GM18868 (cell line): ENCODE measurements at regions not wholly inside any gene's neighbourhood (a gene's known extent, or its start where the extent isn't known, plus 50 kb on each side); places are given as distances from the start of the nearest gene placed in this dataset.

Experiments used
- ATAC-seq: cut with Tn5 transposase; IDR thresholded peaks from one replicate; pipeline ENCODE4 v1.9.1; 2021; ENCODE audit warnings: mild to moderate bottlenecking, moderate library complexity; ENCODE audit not compliant: unreplicated experiment

DNA sequence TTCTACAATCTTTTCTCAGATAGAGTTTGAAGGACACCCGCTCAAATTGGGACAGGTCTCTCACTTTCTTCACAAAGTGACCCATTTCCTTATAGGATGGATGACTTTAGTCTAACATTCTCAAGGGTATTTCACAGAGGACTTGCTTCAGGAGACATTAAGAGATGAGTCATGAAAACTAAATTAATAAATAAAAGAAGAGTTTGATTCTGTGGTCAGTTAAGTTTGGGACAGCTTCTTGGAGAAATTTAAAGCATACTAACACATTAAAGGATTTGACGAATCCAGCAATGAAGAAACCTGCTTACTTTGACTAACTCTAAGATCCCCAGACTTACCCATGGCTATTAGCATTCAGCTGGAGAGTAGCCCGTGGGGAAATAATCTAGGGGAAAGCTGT, 95.6 kb upstream of the RAB3GAP2 start:
- ATAC-seq: no peak

DNA sequence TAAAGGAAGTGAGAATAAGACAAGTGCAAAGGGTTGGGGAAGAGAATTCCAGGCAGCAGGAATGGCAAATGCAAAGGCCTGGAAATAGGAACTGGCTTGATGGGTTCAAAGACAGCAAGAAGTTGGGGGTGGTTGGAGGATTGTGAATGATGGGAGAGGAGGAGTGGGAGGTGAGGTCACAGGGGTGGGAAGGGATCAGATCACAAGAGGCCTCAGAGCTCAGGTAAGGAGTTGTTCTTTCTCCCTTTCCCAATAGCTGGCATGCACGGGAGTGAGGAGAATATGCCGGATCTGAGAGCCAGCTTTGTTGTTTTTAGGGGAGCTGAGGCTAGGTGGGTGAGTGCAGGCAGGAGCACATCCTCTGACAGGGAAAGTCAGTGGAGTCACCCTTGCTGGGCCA, 94.0 kb upstream of the RAB3GAP2 start:
- ATAC-seq: no peak

DNA sequence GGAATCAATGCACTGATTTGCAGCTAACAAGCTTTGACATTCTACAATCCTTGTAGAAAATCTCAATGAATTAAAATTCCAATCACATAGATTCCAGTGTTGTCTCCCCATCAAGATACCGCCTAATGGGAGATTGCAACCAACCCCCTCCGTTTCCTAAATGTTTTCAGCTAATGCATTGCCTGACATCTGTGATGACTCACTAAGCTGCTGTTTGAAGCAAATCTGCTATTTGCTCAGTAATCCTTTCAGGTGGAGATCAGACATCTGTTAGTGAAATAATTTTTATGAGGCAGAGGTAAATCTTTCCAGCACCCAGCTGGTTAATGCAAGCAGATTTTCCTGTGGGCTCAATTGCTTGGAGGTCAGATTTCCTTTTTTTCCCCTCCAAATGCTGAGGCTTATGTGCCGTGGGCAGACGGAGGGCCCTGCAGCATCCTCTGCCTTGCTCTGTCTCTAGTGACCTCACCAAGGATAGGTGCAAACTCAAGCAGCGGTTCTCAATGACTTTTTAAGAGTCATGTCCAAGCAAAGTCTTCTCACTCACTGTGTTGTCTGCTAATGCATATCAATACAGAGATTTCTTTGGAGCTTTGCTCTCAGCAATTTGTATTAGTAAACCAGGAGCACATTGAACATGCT, 91.1 kb upstream of the RAB3GAP2 start:
- ATAC-seq: no peak

DNA sequence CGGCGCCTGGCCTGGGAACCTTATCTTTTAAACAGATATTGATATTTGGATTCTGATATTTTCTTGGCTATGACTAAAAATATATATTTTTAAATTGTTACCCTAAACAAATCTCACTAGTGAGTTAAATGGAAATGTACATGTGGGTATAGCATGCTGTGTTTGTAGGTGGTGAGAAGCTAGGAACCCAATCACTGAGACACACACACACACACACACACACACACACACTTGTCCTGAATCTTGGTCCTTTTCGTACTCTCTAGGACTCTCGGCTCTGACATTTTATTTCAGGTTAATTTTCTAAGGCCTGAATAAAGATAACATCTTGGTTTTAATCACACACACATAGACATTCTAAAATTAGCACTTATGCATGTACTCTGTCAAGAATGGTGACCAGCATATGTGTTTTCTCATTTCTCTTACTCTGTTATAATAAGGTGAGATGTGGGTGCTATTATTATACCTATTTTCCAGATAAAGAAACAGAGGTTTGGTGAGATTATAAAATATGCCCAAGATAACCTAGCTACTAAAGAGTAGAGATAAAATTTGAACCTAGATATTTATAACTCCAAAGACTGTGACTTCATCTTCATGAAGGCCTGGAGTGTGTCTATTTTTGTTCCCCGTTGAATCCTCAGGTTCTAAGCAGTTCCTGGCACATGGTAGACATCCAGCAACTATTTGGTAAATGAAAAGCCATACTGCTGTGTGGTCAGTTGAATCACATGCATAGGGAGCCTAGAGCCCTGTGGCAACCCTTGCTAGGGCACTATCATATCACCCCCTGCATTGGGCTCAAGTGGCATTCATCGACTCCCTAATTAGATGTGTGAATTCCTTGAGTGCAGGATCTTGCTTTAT, 85.0 kb upstream of the RAB3GAP2 start:
- no peak for ATAC-seq

DNA sequence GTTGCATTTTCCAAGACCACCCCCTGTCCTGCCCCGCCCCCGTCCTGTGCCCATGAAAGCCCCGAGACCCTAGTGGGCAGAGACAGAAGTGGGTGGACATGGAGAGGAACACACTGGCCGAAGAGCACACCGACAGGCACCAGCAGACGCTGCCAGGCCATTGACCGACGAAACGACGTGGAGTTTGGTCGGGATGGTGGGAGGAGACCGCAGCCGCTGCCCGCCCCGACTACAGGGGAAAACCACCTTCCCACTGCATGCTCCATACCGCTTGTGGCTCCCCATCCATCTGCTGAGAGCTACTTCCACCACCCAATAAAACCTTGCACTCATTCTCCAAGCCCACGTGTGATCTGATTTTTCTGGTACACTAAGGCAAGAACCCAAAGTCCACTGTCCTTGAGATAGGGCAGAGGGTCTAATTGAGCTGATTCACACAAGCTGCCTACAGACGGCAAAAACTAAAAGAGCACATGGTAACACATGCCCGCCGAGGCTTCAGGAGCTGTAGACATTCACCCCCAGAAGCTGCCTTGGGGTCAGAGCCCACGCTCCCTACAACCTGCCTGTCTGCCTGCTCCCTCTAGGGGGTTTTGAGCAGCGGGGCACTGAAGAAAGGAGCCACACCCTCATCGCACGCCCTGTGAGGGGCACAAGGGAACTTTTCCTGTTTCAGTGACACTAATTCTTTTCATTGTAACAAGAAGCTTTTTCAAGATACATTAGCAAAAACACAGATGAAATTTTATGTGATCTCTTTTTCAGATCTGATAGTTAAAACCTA, 81.2 kb upstream of the RAB3GAP2 start:
- ATAC-seq: no peak

DNA sequence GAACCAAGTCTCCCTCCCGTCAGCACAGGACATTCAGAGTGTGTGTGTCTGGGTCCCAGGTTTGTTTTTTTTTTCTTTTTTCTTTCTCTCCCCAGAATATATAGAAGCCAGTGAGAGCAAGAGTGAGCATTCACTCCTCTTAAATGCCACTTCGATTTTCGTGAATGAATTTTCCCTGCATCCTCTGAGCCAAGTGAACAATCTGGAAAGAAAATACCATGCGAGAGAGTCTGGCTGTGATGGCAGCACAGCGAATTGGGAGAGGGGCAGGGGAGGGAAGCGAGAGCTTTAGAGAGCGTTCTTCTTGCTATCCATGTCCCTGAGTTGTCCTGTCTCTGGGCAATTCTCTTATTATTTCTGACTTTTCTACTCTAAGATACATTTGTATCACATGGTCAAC, 76.0 kb upstream of the RAB3GAP2 start:
- ATAC-seq: no peak

DNA sequence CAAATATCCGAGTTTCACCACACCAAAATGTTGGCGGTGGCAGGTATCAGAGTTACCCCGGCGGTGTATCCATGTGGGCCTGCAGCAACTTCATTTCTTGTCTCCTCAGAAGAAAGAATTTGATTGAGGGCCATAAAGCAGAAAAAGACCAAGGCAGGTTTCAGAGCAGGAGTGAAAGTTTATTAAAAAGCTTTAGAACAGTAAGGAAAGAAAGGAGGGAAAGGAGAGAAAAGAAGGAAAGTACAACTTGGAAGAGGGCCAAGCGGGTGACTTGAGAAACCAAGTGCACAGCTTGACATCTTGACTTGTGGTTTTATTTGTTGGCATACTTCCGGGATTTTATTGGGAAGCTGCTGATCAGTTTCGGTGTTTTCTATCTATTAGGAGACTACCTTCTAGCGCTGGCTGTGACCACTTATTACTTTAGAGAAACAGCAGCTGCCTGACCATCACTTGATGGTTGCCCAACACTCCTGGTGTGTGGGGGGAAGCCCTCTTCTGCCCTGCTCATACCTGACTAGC, 75.5 kb upstream of the RAB3GAP2 start:
- ATAC-seq: no peak

DNA sequence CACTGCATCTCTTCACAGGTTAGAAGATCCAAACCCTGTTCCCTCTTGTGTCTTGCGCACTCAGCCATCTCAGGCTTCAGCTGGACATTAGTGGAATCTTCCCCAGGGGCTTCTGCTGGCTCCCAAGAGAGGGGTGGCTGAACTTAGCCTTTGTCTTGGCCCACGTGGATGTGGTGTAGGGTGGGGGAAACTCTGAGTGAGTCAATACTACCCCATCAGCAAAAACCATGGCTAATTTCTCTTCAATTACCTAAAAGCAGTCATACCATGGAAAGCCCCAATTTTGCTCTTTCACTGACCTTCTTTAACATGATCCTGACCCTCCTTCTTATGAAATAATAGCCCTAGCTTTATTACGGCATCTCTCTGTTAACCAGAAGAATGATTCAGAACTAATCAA, 72.5 kb upstream of the RAB3GAP2 start:
- ATAC-seq: peak; percentile 78

DNA sequence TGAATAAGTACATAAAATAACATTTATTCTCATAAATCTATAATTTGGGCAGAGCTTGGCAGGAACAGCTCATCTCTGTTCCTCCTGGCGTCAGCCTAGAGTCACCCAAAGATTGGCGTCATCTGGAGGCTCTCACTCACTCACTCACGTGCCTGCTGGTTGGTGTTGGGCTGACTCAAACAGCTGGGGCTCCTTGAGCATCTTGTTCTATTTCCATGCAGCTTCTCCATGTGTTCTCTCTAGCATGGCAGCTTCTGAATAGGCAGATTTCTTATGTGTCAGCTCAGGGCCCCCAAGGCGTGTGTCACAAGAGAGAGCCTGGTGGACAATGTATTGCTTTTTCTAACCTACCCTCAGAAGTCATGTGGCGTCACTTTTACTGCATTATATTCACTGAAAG, 70.6 kb upstream of the RAB3GAP2 start:
- ATAC-seq: no peak

DNA sequence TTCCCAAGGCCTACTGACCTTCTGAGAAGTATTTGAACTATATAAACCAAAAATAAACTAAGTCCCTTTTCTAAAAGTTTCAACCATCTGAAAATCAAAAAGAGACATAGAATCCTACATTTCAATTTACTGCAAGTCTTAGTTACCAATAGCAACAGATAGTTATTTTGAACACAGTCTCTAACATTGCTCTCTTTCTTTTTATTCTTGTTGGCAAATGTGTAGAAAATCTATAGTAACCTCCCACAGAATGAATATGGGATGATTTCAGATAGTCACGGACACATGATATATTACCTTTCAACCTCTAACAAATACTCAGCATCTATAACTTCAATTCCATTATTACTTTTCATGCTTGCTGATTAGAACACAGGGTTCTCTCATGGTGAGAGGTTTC, 68.9 kb upstream of the RAB3GAP2 start:
- ATAC-seq: no peak

DNA sequence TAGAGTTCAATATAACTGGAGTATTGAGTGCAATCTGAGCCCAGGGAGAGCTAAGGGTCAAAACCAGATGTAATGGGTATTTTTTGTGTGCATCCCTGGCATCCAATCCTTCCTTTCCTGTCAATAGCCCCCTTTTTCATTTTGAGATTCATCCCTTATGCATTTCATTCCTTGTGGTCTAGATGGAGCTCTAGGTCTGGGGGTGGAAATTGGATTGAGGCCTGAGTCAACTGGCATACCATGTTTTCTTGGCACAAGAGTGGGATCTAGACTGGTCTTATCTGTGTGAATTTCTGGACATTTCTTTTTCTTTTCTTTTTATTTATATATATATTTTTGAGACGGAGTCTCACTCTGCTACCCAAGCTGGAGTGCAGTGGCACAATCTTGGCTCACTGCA, 67.3 kb upstream of the RAB3GAP2 start:
- ATAC-seq: no peak

DNA sequence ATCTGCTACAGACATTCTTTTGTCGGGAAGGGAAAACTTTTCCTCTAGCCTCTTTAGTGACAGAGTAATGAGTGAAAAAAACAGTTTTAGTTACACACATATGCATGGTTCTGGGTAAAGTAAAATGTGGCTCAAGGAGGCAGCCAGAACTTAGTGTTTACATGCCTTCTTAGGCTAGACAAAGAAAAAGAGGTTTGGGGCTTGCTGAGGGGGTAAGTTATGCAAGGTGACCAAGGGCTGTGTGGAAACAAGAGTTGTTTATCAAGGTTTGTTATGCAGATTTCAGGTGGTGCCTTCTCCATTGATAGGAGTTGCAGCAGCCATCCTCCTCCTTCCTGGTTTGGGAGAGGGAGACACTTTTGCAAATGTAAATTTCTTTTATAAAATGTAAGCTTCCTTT, 66.5 kb upstream of the RAB3GAP2 start:
- ATAC-seq: no peak

DNA sequence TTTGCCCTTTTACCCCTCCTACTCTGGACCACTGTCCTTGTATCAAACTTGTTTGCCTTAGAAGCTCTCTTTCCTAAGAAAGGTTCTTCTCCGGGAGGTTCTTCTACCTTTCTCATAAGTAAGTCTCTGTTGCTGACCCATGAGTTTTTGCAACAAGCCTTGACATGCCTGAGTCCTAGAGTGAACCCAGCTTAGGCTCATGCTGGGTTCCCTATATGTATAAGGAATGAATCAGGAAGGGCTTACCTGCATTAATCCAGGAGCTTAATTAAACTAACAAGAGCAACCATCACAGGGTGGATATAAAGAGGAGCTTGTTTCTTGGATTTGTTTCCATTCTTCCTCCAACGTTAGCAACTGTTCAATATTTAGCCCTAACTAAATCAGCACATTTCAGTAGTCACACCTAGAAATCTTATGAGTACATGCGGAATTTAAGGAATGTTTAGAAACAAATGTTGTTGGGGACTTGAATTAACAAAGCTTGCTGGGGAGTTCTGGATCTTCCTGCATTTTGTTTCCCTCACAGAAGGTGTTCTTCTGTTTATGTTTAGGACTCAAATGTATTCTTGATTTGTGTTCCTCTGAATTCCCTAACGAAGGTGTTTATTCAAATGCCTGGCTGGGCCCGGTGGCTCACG, 64.3 kb upstream of the RAB3GAP2 start:
- ATAC-seq: no peak

DNA sequence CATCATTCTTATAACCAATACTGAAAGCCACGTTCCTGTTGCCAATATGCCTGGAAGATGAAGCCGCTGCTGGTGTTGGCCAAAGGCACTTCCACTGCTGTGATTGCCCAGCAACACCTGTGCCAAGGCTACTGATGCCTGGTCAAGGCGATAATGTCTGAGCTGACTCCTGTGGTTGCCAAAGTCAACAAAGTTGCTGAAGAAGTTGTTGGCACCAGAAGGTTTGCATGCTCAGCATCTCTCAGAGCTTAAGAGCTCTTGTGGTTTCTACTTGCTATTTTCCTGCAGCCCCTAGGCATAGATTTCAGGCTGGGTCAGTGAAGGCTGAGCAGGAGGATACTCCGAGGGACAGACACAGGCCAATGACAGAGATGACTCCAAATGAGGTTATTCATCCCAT, 63.4 kb upstream of the RAB3GAP2 start:
- ATAC-seq: no peak

DNA sequence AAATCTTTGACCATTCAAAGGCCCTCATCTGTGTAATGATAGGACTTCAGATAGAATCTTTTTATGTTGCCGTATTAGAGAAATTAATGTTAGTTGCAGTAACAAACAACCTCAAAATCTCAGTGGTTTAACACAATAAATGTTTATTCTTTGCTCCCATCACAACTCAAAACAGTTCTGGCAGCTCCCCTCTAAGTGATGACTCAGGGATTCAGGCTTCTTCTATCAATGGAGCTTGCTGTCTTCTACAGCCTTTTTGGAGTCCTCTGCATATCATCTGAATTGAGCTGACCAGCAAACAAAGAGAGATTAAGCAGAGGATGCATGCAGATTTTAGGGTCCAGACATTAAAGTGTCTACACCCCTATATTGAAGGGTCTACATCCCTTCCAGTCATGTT, 59.1 kb upstream of the RAB3GAP2 start:
- ATAC-seq: no peak

DNA sequence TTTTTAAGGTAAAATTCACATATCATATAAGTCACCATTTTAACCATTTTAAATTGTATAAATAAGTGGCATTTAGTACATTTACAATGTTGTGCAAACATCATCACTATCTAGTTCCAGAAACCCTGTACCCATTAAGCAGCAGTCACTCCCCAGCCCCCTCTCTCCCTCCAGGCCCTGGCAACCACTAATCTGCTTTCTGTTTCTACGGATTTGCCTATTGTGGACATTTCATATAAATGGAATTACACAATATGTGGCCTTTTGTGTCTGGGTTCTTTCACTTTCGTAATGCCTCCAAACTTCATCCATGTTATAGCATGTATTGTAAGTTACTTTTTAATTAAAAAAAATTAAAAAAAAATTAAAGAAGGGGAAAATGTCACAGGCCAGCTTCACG, 58.0 kb upstream of the RAB3GAP2 start:
- ATAC-seq: no peak

DNA sequence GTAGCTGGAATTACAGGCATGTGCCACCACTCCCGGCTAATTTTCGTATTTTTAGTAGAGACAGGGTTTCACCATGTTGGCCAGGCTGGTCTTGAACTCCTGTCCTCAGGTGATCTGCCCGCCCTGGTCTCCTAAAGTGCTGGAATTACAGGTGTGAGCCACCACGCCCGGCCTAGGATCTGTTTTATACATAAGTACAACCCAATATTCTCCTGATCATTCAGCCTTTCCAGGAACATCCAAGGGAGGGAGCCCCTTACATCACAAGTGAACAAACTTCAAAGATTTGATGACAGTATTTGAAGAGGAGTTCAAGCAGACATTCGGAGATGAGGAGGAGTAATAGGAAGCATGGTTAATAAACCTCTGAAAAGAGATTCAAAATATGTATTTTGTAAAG, 54.9 kb upstream of the RAB3GAP2 start:
- ATAC-seq: no peak

DNA sequence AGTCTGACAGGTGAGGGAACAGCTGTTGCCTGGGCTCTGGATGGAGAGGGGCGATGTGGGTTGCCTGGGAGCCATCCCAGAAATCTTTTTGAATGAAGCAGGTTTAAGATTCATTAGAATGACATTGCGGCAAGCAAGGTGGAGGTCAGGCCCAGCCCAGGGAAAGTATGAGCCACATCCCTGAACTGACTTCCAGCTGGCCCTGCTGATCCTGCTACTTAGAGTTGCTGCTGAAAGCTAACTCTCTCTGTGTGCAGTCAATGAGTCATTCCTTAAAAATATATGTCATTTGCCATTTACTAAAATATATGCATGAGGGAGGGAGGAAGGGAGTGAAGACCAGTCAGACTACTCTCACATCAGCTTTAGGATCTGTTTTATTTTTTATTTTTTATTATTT, 54.3 kb upstream of the RAB3GAP2 start:
- ATAC-seq: no peak

DNA sequence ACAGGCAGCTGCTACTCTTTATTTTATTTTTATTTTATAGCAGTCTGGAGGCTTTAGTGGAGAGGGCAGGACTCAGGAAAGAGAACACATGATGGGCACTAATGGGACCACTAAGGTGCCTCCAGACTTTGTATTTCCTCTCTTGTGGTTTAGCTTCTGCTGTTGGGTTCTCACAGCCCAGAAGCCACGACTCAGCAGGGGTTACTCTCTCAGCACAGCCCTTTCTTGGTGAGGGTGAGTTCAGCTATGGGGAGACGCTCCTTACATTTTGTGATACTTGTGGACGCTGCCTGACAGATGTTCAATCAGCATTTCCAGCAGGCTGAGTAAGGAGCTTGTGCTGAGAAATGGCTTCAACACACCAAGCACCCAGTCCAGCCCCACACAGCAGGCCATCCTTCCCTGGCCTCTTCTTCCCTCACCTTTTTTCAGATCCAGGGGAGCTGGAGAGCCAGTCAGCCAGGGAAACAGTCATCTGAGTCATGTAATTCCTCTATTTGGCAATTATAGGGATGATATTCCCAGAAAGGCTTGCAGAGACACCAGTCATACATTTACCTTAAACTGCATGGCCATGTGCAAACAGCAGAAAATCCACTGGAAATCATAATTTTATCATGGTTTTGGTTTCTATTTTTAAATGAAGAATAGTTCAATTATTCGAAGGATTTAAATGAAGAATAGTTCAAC, 53.2 kb upstream of the RAB3GAP2 start:
- no peak for ATAC-seq

DNA sequence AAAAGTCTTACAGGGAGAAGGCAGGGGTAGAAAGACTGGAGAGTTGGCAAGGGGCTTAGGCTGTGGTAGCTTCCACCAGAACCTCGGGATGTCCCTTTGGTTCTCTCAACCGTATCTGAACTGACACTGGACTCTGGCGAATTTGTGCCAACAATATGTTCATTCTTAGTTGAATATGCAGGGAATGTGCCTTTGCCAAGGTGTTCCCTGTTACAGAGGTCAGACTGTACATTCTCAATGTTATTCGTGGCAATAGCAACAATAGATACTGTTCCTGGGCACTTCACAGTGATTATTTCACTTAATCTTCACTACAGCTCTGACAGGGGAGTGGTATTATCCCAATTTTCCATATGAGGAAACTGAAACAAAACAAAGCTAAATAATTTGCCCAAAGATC, 51.5 kb upstream of the RAB3GAP2 start:
- ATAC-seq: no peak

DNA sequence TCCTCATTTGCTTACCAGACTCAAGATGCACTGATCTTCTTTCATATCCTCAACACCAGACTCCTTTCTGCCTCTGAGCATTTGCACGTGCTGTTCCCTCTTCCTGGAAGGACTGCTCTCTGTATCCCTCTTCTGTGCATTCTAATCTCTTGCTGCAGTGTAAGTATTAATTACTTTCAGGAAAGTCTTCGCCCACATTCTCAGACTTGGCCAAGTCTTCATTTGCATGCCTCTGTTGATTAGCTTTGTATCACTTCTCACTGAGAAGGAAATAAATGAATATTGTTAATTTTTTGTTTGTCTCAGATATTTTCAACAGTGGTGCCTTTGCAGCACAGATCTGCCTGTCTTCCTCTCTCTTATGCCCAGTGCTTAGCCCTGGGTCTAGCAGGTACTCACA, 50.3 kb upstream of the RAB3GAP2 start:
- no peak for ATAC-seq
